SK-N-SH treated with all-trans-retinoic acid at 6 μM for 48 hours (cell line): ENCODE measurements at regions not wholly inside any gene's neighbourhood (a gene's known extent, or its start where the extent isn't known, plus 50 kb on each side); places are given as distances from the start of the nearest gene placed in this dataset.
"Not testable (repeated sequence)": the region's sequence is repeated elsewhere in the genome, so short reads cannot be mapped to it uniquely, and the experiment has no call there.

Source experiments
- CSRNP3 ChIP-seq: fragments of 250-450 bp; sonication (Bioruptor Pico); IDR thresholded peaks from 2 replicates; pipeline ENCODE4 v1.5.1; 2021; ENCODE audit warnings: mild to moderate bottlenecking, moderate library complexity
- ISL1 ChIP-seq: fragments of 250-450 bp; sonication (Bioruptor Pico); IDR thresholded peaks from 2 replicates; pipeline ENCODE4 v2.1.2; 2022; ENCODE audit warnings: mild to moderate bottlenecking, moderate library complexity
- PATZ1 ChIP-seq: fragments of 250-450 bp; sonication (Bioruptor Pico); IDR thresholded peaks from 2 replicates; pipeline ENCODE4 v1.8.0; 2020; ENCODE audit warnings: mild to moderate bottlenecking, moderate library complexity, borderline replicate concordance
- RARB ChIP-seq: fragments of 250-450 bp; sonication (Bioruptor Pico); IDR thresholded peaks from 2 replicates; pipeline ENCODE4 v1.8.0; 2021; ENCODE audit warnings: mild to moderate bottlenecking, moderate library complexity
- SNAI2 ChIP-seq: fragments of 250-450 bp; sonication (Bioruptor Pico); IDR thresholded peaks from 2 replicates; pipeline ENCODE4 v1.5.0; 2020; ENCODE audit warnings: mild to moderate bottlenecking, moderate library complexity
- TCF4 ChIP-seq: fragments of 250-450 bp; sonication (Bioruptor Pico); IDR thresholded peaks from 2 replicates; pipeline ENCODE4 v1.8.0; 2021; ENCODE audit warnings: mild to moderate bottlenecking, moderate library complexity, borderline replicate concordance
- TOX ChIP-seq: fragments of 250-450 bp; sonication (Bioruptor Pico); IDR thresholded peaks from 2 replicates; pipeline ENCODE4 v1.8.0; 2021; ENCODE audit warnings: mild to moderate bottlenecking, moderate library complexity, borderline replicate concordance
- ZFP3 ChIP-seq: fragments of 250-450 bp; sonication (Bioruptor Pico); IDR thresholded peaks from 2 replicates; pipeline ENCODE4 v1.5.0; 2020; ENCODE audit warnings: mild to moderate bottlenecking, moderate library complexity

GRCh38 chr7:159309214-159309613 lies 164.5 kb upstream of the VIPR2 start:
- TF ChIP-seq CSRNP3 (CRISPR knock-in tag); SNAI2 (CRISPR knock-in tag); PATZ1 (CRISPR knock-in tag); TCF4 (CRISPR knock-in tag); ZFP3 (CRISPR knock-in tag); RARB (CRISPR knock-in tag); ISL1; TOX (CRISPR knock-in tag): not testable (repeated sequence)
